DMS79 treated with DMSO at 0.1 percent for 48 hours (cell line): ENCODE measurements at regions not wholly inside any gene's neighbourhood (a gene's known extent, or its start where the extent isn't known, plus 50 kb on each side); places are given as distances from the start of the nearest gene placed in this dataset.

Experiments used
- DNase-seq: peaks from one replicate; lab custom pipeline; 2025; lab: John Stamatoyannopoulos, UW

GRCh38 chr4:81881855-81882621 is 410.3 kb upstream of the RASGEF1B start:
- no peak for DNase-seq

GRCh38 chr4:81876106-81876505 is 404.4 kb upstream of the RASGEF1B start:
- DNase-seq = no peak

GRCh38 chr4:81874661-81875515 is 403.2 kb upstream of the RASGEF1B start:
- DNase-seq = peak; percentile 60

DNA sequence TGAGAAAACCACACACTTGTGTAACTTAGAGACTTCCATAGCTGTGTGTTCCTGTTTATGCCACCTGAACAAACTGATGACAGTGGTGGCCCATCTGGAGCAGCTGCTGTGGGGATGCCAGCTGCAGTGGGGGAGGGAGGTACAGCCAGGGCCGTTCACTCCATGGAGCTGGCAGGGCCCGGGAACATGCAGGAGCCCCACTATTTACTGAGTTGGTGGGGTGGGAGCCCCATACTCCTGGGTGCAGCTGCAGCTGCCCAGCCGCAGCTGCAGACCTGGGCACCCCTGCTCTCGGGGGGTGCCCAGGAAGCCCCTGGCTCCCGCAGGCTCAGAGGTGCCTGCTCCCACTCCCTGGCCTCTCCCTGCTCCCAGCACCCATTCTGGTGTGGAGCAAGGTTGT is 398.6 kb upstream of the RASGEF1B start:
- DNase-seq = no peak

DNA sequence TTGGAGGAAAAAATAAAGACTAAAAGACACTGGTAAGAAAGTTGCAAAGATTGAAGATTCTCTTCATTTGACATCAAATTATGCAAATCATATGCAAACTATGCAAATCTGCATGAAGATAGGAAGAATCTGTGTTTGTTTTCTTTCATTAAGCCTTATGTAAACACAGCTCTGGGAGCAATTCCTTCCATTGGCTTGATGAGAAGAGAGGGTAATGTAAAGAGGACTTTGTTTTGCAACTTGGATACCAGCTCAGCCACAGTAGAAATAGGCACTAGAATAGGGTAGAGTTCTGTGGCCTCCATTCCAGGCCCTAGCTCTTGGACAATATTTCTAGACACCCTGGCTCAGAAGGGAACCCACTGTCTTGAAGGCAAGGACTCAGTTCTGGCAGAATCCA is 388.4 kb upstream of the RASGEF1B start:
- DNase-seq = no peak

DNA sequence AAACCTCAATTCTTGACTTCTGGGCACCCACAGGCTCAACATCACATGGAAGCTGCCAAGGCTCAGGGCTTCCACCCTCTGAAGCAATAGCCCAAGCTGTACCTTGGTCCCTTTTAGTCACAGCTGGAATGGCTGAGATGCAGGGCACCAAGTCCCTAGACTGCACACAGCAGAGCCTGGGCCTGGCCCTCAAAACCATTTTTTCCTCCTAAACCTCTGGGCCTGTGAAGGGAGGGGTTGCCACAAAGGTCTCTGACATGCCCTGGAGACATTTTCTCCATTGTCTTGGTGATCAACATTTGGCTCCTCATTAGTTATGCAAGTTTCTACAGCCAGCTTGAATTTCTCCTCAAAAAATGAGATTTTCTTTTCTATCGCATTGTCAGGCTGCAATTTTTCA is 382.7 kb upstream of the RASGEF1B start:
- no peak for DNase-seq

- DNase-seq = no peak
Measured at GRCh38 chr4:81852031-81852715, 380.5 kb upstream of the RASGEF1B start.

DNA sequence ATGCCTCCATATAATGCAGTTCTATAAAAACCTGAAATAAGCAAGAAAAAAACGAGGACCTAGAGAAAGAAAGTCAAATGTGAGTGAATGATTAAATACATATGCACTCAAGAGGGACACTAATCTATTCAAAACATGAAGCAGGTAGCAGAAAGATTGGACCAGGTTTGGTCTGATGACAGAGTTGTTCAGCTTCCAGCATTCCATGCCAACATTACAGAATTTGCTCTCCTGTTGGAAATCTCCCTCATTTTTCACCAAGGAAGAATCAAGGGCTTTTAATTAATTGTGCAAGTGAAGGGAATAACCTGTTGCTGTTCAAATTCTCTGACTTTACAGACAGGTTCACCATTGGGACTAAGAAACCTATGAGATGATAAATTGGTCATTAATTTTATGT is 379.0 kb upstream of the RASGEF1B start:
- DNase-seq = no peak

DNA sequence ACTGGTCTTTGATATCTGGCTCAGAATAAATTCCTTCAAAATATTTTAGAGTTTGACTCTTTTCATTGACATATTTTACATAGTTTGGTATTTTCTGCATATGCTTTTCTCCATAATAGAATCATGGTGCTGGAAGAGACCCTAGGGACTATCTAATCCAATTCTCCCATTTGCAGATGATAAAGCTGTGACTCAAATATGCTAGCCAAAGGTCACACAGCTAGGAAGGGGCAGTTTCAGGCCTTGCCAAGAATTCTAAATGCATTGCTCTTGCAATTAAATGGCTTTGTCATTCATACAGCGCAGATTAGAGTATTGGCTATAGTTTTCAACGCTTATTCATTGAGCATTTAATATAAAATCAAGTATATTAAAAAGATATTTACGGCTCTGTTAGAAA is 374.1 kb upstream of the RASGEF1B start:
- DNase-seq = no peak

GRCh38 chr4:81845273-81845672 is 373.6 kb upstream of the RASGEF1B start:
- no peak for DNase-seq

- DNase-seq = peak; percentile 28
Measured at GRCh38 chr4:81844717-81845116, 373.0 kb upstream of the RASGEF1B start.

DNA sequence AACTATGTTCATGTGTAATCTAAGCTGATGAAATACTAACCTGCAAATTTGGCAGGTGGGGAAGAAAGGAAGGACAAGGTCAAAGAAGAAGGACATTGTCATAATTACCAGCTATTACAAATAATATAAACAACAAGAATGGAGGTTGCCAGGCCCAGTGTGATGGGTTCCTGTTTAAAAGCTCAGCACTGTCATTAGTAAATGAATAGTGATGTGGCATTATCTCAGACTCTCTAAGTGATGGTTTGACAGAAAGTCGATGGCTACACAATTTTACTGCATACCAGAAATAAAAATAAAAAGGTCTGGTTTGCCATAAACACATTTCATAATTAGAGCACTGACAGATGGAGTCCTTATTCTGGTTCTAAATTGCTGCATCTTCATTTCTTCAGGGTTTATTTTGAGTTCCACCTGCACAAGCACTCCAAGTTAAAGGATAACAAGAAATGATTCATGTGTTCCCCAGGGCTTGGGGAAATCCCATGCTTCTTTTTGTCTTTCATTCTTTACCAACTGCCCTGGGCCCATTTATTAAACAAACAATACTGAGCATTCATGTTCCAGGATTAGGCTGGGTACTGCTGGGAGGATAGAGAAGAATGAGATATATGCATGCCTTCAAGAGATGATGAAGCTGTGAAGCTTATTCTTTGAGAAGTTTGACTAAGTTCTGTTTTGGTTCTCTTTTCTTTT is 367.8 kb upstream of the RASGEF1B start:
- no peak for DNase-seq

DNA sequence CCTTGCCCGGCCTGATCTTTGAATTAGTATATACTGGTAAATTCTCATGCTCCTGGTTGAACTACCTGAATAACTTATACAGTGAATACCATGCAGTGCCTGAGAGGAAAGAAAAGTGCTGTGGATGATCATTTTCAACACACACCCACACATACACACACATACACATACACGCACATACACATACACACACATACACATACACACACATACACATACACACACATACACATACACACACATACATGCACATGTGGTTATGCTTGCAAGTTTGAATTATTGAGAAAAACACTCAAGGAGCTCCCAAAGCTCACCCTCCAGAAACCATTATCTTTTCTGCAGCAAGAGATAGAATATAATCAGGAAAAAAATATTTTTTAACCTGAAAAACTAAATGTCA is 366.9 kb upstream of the RASGEF1B start:
- no peak for DNase-seq

DNA sequence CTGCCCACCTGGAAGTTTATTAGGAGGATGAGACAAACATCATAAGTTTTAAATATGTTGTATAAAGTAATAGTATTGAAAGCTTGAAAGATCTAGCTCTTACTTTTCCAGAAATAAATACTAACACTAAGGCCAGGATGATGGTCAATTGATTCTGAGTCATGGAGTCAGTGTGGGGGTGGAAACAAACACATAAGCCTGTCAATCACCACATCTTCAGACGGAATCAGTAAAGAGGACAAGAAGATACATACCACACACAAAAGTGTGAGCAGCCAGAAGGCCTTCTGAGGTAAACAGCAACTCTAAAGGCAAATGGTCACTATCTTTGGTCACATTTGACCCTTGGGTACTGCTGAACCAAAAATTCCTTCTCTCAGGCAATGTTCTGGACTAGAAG is 365.0 kb upstream of the RASGEF1B start:
- no peak for DNase-seq

DNA sequence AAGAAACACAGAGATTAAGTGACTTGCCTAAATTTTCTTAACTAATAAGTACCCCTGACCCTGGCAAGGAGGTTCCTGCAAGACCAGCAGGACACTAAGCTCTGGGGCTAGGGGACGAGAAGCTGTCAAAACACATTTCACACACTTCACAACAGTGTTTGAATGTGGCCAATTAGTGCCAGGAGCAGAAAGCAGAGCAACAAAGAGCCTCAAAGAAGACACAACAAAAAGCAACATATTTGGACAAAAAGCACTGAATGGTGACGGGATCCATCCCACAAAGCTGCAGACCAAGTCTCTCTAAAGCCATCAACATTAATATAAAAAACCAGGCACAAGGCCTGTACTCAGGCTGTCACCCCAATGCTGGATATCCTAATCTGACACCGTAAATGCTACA is 361.9 kb upstream of the RASGEF1B start:
- no peak for DNase-seq

- no peak for DNase-seq
Measured at GRCh38 chr4:81828991-81829390, 357.3 kb upstream of the RASGEF1B start.

- DNase-seq = no peak
Measured at GRCh38 chr4:81827577-81828202, 356.0 kb upstream of the RASGEF1B start.

DNA sequence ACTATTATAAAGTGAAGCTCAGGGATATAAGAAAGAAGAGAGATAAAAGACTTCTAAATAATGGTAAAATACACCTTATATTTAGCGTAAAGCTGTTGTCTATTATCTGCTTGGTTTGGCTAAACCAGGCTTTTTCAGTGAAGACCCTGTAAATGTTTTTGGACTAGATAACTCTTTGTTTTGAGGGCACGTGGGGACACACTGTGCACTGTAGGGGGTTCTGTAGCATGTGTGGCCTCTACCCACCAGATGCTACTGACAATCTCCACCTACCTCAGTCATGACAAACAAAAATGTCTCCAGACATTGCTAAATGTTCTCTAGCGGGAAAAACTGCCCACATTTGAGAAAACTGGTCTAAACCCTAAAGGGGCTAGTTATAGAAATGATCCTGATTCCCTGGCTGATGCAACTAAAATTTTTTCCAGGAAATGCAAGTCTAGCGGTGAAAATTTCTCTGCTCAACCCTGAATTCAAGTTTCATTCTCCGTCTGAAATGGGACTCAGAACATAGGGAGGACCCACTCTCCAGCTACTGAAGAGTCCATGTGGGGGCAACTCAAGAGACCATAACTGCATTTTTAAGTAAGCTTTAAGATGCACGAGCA is 355.2 kb upstream of the RASGEF1B start:
- DNase-seq = no peak

DNA sequence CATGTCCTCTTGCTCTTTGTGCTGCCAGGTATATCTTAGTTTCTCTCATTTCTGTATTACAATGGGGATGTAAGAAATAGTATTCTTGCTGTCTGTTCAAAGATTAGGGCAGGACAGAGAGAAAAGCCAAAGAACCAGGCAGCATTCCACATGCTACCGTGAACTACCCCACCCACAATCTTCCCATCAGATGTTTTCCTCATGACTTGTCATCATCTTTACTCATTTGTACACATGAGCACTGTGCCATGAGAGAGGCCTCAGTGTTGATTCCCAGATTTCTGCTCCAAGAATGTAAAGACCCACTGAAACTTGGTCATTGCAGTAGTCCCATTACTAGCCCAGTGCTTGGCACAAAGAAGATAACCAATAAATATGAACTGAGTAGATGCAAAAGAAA is 354.6 kb upstream of the RASGEF1B start:
- no peak for DNase-seq

GRCh38 chr4:81818385-81818920 is 346.7 kb upstream of the RASGEF1B start:
- no peak for DNase-seq
